Dermis blood vessel endothelial cell (primary cell): ENCODE measurements at regions not wholly inside any gene's neighbourhood (a gene's known extent, or its start where the extent isn't known, plus 50 kb on each side); places are given as distances from the start of the nearest gene placed in this dataset.

Experiments used
- DNase-seq: peaks from one replicate; pipeline ENCODE4 v3.0.0; 2010

GRCh38 chr12:76708296-76708695 lies 55.6 kb upstream of the ZDHHC17 start:
- no peak for DNase-seq

DNA sequence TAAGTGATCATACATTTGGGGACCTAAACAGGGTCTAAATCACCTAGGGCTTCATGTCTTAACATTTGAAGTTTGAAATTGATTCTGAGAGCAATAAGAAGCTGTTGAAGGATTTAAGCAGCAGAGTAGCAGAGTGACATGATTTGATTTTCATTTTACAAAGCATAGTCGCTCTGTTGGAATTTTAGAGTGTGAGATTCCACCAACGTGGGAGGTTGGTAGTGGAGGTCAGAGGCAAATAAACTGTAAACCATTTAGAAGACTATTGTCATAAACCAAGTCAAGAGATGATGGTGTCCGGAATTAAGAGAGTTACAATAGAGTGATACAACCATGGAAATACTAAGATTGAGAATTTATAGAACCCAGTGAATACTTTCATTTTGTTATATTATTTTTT lies 52.7 kb upstream of the ZDHHC17 start:
- no peak for DNase-seq

- DNase-seq = peak; percentile 49
Observed at GRCh38 chr12:76713130-76713529, 50.8 kb upstream of the ZDHHC17 start.

GRCh38 chr12:76713986-76714385 lies 49.9 kb upstream of the ZDHHC17 start:
- DNase-seq = no peak
